Skin of body (tissue), 1 donor: ENCODE measurements at regions not wholly inside any gene's neighbourhood (a gene's known extent, or its start where the extent isn't known, plus 50 kb on each side); places are given as distances from the start of the nearest gene placed in this dataset.
"Not testable (repeated sequence)": the region's sequence is repeated elsewhere in the genome, so short reads cannot be mapped to it uniquely, and the experiment has no call there.

Experiments
- DNase-seq: peaks from one replicate; lab custom pipeline; 2025; lab: John Stamatoyannopoulos, UW

- DNase-seq, result no peak
Observed at GRCh38 chr1:98292994-98293393, 368.5 kb upstream of the SNX7 start.

GRCh38 chr1:98289311-98289710, 368.5 kb upstream of the DPYD start:
- DNase-seq, result peak; percentile 10

- DNase-seq, result no peak
Observed at GRCh38 chr1:98288494-98288893, 367.7 kb upstream of the DPYD start.

- DNase-seq, result no peak
Observed at GRCh38 chr1:98287626-98288025, 366.8 kb upstream of the DPYD start.

- DNase-seq, result no peak
Observed at GRCh38 chr1:98286656-98287055, 365.8 kb upstream of the DPYD start.

- not testable (repeated sequence) for DNase-seq
Observed at GRCh38 chr1:98285286-98285685, 364.5 kb upstream of the DPYD start.

- DNase-seq, result no peak
Observed at GRCh38 chr1:98280049-98280448, 359.2 kb upstream of the DPYD start.

- DNase-seq, result no peak
Observed at GRCh38 chr1:98278055-98278454, 357.2 kb upstream of the DPYD start.

GRCh38 chr1:98277118-98277517, 356.3 kb upstream of the DPYD start:
- DNase-seq, result no peak

GRCh38 chr1:98276514-98276913, 355.7 kb upstream of the DPYD start:
- no peak for DNase-seq

GRCh38 chr1:98268316-98268715, 347.5 kb upstream of the DPYD start:
- DNase-seq, result peak; percentile 48

GRCh38 chr1:98267423-98267822, 346.6 kb upstream of the DPYD start:
- DNase-seq, result peak; percentile 23

GRCh38 chr1:98264727-98265126, 343.9 kb upstream of the DPYD start:
- no peak for DNase-seq

- DNase-seq, result no peak
Observed at GRCh38 chr1:98260839-98261238, 340.0 kb upstream of the DPYD start.

- no peak for DNase-seq
Observed at GRCh38 chr1:98260412-98260811, 339.6 kb upstream of the DPYD start.

- DNase-seq, result no peak
Observed at GRCh38 chr1:98256700-98257099, 335.9 kb upstream of the DPYD start.

GRCh38 chr1:98253145-98253544, 332.3 kb upstream of the DPYD start:
- no peak for DNase-seq

GRCh38 chr1:98251497-98251896, 330.7 kb upstream of the DPYD start:
- no peak for DNase-seq

GRCh38 chr1:98232678-98233077, 311.8 kb upstream of the DPYD start:
- DNase-seq, result no peak

GRCh38 chr1:98222706-98223105, 301.9 kb upstream of the DPYD start:
- DNase-seq, result no peak

GRCh38 chr1:98221923-98222322, 301.1 kb upstream of the DPYD start:
- no peak for DNase-seq

GRCh38 chr1:98217601-98218000, 296.8 kb upstream of the DPYD start:
- no peak for DNase-seq

- no peak for DNase-seq
Observed at GRCh38 chr1:98216304-98216703, 295.5 kb upstream of the DPYD start.

GRCh38 chr1:98211271-98211845, 290.5 kb upstream of the DPYD start:
- no peak for DNase-seq
